T-helper 1 cell treated with Interleukin-12 subunit alpha and Interleukin-12 subunit beta and Interleukin-4 antibody, amounts not matched to agents 30 ng/mL and 1 ng/mL, for 36 hours (primary cell): ENCODE measurements at regions not wholly inside any gene's neighbourhood (a gene's known extent, or its start where the extent isn't known, plus 50 kb on each side); places are given as distances from the start of the nearest gene placed in this dataset.

Experiments
- intact Hi-C: fragments of 100-400 bp; cut with micrococcal nuclease; formaldehyde crosslinking; loops from one replicate; pipeline ENCODE4 v1.15.1; 2024

DNA sequence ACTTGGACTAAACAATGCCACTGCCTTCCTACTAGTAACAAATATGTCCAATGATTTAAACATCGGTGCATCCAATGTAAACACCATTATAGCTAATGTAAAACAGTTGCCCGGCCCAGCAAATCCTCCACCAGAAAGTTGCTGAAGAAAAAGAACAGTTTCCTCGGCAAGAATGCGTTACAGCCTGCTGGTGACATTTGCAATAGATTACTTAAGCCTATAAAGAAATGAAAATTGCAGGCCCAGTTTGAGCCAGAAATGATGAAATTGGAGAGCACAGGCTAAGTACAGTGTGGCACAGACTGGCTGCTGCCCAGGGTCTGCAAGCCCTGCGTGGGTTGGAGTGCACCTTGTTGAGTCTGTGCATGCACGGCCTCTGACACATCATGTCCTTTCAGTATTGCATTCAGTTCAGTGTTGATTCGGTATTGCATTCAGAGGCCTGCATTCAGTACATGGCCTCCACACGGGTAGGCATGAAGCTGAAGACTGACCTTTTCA lies 406.0 kb upstream of the KLF4 start:
- intact Hi-C loops = no loop called here

DNA sequence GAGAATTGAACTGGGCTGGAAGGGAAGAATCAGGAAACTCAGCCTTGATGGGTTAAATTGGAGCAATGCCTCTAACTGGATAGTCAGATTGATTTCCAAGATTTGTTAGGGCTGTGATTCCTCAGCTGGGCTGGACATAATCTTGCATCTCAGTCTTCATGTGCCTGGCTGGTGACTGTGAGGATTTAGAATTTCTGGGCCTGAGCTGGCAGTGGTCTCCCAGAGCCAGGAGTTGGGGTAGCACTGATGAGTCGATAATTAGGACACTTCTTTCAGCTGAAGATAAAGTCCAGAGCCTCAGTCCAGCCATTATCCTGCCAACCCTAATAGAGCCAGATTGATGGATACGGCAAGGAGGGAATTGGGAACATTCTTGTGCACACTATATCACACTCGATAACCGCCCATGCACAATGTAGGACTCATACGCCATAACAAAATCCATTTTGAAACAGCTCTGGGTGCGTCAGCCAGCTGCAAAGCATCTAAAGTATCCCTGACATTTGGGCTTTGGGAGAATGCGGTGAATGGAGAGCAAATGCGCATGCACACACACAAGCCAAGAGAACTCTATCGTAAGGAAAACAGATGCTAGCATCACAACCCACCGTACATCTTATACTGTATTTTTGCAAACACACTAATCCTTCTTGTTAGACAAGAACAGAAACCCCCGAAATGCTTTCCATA lies 405.1 kb upstream of the KLF4 start:
- intact Hi-C loops = no loop called here

DNA sequence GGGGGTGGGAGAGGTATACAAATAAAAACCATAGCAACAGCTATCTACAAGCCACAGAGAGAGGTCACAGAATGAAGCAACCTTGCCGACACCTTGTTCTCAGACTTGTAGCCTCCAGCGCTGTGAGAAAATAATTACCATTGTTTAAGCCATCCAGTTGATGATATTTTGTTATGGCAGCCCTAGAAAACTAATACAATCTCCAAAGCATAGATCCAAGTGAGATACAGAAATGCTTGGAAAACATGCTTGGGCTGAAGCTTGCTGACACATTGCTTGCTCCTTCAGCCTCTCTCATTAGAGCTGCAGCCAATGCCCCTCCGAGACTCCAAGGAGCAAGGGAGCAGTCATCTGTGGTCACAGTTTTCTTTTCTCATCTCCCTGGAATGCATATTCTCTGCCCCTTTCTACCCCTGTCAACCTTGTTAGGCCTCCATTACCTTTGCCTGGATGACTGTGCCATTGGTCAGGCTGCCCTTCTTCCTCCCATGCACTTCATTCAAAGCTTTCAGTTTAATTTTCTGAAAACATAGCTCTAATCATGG lies 401.4 kb upstream of the KLF4 start:
- intact Hi-C loops = no loop called here

DNA sequence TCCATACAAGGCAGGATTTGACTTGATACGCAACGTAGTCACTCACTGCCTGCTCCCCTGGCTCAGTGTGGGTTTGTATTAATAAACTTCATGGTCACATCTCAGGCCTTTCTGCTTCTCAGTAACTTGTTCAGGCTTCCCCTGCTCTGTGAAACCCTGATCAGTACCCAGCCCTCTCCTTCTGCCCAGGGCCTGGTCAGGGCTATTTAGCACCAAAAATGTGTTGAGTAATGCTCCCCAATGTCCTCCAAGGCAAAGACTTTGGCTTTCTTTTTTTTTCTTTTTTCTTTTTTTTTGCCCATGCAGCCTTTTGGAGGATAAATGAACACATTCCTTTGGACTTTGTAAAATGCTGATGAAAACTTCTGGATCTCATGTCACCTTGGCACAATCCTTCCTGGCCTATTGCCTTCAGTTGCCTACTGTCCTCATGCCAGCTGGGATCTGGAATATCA lies 399.2 kb upstream of the KLF4 start:
- intact Hi-C loops = no loop called here

DNA sequence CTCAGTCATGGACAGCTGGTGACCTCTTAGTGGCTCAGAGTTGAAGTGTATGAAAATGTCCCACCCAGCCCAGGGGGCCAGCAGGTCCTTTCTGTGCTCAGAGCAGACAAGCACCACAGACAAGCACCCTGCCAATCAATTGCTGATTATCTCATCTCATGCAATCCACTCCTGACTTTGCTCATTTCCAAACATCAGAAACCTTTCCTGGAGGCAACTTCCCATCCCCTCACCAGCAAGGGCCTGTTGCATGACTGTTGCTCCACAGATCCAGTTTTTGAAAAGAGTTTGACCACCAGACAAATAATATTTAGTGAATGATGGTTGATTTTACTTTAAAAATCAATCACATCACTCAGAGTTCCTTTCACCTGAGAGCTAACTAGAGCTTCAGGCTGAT lies 397.3 kb upstream of the KLF4 start:
- intact Hi-C loops = no loop called here

DNA sequence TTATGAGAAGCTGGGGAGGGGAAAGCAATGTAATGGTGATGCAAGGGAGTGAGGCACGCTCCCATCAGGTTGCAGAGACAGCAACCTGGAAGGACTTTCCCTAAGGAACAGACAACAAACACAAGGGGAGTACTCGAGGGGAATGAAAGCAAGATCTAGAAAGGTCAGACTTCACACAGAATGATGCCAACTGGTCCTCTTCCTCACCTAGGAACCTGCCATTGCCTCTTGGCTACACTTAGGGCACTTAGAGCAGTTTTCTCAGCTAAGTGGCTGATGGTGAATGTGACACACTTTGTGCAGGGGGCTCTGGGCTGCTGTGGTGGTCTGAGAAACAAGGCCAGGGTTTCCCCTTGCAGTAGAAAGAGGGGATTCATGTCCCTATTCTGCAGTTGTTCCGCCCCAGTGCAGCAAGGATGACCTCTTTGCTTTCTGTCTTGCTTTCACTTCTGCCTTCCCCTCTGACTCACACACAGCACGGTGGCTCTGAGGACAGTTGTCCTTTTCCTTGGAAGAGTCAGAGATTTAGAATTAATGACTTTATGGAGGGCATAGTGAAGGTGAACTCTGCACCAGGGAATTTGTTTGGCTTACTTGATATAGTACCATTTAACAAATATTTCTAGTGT lies 394.0 kb upstream of the KLF4 start:
- intact Hi-C loops = no loop called here

DNA sequence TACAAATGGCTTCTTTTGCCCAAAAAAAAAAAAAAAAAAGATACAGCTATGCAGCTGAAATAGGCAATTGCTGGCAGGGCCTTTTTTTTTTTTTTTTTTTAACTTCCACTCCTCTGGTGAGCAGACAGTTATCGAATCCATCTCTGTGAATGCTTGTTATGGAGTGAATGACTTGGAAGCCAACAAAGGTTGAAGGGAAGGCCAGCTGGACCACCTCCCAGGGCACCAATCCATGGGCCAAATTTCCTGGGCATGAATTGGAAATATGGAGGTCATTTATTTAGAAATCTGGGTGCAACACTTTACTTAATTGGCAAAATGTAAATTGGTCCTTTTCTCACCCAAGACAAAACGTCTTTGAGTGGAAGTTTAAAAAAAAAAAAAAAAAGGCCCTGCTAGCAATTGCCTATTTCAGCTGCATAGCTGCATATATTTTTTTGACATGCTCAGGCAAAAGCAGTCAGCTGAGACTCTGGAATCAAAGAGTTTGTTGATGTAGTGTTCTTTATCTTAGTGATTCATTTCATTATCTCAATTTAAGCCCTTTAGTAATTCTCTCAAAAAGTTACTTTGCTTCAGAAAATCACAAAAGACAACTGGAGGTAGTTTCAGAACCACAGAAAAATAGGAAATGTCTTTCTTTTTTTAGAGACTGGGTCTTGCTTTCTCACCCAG lies 392.2 kb upstream of the KLF4 start:
- intact Hi-C loops = no loop called here

DNA sequence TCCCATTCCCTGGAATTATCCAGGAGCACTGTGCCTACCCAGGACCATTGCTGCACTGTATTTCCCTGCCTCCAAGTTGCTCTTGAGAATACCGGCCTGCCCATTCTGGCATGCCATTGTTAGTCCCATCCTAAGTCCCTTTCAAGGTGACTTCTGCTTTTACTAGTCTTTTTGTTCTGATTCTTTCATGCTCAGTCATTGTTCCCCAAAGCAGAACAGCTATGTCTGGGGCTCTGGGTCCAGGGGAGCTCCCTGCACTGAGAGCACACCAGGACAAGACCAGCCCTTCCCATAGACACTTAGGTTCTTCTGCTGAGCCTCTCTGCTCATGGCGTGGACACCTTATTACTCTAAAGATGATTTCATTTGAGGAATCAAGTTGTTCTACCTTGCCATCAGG lies 388.9 kb upstream of the KLF4 start:
- intact Hi-C loops = no loop called here

DNA sequence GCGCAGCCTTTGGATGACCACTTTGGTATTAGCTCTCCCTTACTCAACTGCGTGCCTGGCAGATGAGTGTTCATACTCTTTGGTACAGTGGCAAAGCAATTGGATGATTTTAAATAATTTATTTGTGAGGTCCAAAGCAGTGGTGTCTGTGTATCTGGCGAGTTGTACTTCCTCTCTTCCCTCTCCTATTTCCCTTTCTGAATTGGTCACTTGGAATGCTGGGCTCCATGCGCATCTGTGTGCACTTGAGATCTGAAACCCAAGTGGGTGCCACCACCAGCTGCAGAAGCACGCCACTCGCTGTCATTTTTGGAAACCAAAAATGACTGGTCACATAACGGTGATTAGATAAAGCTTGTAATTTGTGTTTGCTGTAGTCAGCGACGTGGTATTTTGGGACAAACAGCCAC lies 386.0 kb upstream of the KLF4 start:
- intact Hi-C loops = no loop called here

DNA sequence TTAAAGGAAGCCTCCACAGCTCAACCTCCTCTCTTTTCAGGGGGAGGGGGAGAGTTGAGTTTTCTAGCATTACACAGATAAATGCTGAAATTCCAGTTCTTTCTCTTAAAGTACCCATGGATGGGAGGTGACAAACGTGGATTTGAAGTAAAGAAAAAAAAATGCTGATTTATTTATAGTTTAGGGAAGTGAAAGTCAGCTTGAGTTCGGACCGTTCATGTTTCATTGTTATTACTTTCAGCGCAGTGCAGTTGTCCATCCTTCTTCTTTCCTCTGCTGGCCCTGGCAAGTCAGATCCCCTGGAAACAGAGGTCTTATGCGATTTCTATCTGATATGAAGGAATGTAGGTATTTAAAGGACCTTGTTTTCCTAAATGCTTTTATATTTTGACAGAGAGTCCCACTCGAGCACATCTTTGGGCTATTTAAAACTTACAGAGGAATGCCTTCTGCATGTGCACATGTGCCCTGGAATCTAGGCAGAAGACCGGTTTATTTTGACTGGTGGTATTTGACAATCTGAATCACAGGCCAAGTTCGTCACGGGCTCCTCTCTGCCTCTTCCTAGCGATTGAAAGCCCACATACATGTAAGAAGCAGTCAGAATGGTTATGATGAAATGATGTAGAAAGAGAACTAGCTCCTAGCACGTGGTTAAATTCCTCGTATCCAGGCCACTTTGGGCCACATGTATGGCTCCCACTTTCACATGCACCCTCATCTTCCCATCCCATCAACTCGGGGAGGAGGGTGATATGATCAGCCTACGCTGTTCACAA lies 385.2 kb upstream of the KLF4 start:
- intact Hi-C loops = no loop called here

DNA sequence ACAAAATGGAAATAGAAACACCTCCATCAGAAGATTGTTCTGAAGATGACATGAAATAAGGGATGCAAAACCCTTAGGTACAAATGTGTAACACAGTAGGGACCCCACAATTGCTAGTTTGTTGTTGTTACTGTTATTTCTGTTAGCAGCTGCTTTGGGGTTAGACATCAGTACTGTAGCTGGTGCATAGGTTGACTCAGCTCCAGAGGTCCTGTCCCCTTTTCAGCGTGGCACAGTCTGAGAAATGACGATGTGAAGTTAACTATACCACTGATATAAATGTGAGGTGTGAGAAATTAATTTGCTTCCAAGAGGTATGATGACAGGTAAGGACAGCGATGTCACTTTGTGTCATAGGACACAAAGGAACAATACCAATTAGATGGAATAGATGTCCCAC lies 384.6 kb upstream of the KLF4 start:
- intact Hi-C loops = no loop called here

DNA sequence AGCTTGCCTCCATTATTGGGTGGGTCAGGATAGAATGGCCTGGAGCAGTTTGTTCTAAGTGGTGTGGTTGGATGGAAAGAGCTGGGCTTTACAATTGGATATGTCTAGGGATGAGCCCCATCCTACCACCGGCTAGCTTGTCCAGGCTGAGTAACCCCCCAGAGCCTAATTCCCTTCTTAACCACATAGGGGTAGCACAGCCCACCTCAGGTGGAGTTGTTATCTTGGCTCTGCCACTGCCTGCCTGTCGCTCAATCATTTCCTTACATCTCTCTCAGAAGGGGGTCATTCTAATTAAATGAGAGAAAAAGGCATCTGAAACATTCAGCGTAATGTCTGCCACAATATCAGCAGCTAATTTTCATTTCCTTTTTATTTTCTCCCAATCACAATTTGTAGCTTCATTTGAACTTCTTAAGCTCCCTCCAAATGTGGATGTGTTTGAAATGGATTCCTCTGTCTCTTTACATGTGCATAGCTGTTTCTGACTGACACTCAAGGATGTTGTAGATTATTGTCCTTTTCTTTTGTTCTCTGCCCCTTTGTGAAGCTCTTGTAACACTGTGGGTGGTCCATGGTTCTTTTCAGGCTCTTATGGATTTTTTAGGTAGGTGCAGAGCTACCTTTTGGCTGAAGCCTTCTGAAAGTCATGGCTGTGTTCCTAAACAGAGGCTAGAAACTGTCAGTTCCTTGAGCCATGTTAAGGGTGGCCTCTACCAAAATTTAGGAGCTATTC lies 383.1 kb upstream of the KLF4 start:
- intact Hi-C loops = no loop called here

DNA sequence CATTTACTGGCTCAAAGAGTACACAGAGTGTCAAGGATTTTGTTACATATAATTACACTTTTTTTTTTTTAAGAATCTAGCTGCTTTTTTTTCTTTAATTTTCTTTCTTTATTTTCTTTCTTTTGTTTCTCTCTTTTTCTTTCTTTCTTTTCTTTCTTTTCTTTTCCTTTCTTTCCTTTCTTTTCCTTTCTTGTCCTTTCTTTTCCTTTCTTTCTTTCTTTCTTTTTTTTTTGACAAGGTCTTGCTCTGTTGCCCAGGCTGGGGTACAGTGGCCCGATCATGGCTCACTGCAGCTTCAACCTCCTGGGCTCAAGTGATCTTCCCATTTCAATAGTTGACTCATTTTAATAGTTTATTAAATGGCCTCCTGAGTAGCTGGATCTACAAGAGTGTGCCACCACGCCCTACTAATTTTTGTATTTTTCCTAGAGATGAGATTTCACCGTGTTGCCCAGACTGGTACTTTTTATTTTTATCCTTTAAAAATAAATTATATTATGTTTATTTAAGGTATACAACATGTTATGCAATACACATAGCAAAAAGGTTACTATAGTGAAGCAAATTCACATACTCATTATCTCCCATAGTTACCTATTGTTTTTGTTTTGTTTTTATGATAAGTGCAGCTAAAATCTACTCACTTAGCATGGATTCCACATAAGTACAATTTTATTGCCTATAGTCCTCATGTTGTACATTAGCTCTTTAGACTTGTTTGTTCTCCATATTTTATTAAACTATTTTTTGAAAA lies 381.5 kb upstream of the KLF4 start:
- intact Hi-C loops = no loop called here

DNA sequence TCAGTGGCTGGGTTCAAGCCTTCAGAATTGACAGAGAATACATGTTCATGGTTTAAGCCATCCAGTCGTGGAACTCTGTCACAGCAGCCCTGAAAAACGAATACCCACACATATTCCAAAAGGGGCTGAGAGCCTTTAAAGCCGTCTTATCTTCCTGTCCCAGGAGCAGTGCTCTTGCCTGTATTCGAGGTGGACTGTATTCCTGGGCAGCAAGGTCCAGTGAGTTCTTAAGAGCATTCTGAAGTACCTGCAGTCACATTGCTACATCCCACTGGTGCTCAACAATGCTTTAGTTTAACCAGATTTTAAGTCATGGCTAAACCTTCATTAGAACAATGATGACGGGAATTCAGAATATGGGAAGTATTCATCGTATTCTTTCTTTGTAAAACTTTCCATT lies 380.7 kb upstream of the KLF4 start:
- intact Hi-C loops = no loop called here

DNA sequence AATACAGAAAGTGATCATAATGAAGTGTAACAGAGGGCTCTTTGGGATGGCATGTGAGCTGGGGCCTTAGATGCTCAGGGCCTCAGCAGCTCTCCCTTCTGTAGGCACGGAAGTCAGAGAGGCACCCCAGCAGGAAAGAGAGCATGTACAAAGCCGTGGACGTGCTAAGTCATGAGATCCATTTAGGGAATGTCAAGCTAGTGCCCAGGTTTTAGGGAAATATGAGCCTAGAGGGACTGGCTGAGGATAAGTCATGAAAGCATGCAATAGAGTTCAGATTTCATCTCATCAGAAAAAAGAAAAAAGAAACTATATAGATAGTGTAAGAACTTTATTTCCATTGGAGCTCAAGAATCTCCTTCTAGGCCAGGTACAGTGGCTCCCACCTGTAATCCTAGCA lies 379.5 kb upstream of the KLF4 start:
- intact Hi-C loops = no loop called here

DNA sequence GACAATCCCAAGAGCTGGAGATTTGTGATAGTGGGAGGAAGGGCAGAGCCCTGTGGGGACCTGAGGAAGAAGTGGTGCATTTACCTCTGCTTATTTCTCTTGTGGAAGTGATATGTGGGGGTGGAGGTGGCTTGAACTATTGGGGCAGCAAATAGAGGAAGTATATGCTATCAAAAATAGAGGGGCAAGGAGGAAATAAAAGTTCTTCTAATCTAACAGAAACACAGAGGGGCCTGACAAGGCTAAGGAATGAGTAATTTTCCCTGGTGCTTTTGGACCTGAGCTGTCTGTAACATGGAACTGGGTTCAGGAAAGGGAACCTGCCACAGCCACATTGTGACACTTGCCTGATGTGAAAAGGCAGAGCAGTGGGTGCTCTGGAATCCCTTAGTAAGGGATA lies 378.6 kb upstream of the KLF4 start:
- intact Hi-C loops = no loop called here

DNA sequence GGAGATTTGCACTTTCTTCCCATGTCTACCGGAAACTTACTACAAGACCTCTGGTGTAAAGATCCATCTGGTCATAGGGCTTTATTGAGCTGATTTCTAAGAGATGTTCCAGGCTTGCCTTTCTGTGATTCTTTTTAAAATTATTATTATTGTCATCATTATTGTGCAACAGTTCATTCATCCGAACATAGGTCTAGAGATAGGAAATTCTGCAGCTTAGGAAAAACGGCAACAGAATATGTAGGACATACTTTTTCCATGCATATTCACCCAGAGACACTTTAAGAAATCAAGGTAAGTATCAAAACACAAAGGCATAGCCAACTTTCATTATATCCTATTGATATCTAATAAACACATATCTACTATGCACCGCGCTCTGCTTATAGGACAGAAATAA lies 378.2 kb upstream of the KLF4 start:
- intact Hi-C loops = no loop called here

DNA sequence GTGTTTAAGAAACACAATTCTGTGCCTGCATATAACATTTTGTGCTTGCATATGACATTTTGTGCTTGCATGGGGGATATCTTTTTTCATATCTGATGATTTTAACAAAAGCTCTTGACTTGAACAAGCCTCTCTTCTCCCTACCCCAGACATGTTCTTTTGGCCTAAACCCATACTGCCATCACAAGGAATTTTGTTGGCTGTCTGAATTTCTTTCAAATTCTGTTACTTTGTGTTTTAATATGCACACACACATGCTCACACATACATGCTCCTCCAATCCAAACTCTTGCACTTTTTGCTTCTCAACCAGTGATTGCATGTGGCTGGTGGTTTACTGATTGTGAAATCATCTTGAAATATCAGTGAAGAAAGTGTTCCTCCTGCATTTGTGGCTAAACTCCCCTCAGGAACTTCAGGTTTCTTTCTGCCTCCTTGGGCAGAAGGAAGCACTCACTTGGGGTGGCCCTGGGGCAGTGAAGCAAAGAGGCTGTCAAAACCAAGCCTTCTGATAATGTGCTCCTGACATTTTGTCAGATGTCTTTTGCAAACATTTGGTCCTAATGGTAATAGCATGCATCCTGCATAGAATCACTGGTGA lies 377.2 kb upstream of the KLF4 start:
- intact Hi-C loops = no loop called here

DNA sequence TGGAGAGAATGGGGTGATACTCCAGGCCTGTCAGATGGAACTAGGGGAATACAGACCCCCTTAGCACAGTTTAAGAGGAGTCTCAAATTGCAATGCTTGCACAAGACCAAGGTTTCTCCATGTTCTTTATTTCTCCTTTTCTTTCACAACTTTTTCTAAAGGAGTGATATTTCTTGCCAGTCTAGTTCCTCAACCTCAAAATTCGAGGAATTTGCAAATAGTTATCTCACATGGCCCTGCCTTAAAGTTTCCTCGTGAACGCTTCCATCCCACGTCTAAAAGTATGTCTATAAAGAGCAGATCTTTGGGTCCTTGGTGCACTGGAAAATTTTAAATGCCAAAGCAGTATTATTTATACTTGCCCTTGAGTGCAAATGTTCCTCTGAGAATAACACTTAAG lies 373.8 kb upstream of the KLF4 start:
- intact Hi-C loops = no loop called here

DNA sequence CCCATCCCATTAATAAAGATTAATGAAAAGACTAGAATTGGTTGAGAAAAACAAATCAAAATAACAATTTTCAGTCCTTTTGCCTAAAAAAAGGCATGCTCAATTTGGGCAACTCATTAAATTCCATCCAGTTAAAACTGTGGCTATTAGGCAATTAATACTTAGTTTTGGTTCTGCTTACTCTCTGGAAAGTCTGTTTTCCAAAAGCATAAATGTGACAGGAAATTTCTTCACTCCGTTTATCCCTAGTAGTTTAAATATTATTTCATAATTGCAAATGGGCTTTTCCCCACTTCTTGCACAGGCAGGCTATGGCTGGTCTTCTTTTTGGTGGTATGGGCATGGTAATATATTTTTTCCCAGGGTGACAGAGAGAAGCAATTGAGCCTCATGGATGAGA lies 373.3 kb upstream of the KLF4 start:
- intact Hi-C loops = no loop called here
